ENCODE measurements at regions not wholly inside any gene's neighbourhood (a gene's known extent, or its start where the extent isn't known, plus 50 kb on each side); places are given as distances from the start of the nearest gene placed in this dataset.

DNA sequence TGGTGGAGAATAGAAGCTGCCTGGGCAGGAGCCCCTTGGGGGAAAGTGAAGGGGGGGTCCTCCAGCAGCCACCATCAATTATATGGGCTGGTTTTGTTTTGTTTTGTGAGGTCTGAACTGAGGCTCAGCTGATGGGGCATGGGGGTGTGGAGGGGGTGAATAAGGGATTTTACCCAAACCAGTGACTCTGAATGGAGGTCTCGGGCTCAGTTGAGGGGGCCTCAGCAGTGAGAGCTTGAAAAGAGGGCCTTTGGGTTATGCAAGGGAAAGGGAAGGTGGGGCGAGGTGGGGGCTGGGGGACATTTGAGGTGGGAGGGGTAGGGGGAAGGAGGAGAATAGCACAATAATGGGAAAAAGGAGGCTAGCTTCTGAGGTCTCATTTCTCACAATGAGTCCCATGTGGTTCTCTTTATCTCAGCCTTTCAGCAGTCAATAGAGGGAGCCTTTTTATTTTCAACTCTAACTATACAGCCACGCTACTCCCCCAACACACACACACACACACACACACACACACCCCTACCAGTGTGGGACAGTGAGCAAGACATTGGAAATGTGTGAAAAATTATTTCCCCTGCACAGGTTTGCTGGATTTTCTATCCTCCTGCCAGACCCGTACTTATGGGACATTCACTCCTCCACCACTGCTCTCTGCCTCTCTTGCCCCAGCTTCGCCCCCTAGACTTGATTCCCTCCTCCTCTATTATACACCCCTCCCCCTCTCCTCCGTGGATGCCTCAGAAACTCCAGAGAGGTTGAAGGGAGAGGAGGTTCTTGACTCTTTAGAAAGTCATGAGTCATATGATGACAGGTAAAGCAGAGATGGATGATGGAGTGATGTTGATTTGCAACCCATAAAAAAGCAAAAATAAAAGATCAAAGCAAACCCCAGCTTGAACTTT lies 96.0 kb downstream of the GTPBP8 start:
- WGBS, 2 experiments (ENCODE audit: low coverage in 1 of 2, low lambda C conversion rate in 2 of 2, missing lambda C conversion rate in 2 of 2): 59 to 65% methylated on average over 5 to 6 of the region's 6 CpGs
- no peak overlapping the region for H3K9ac ChIP-seq
- H3F3A ChIP-seq (ENCODE audit: insufficient read depth): peaks cover 6% of the 10 kb centered on the region; the same call in 1 of the 2 replicates
- no peak overlapping the region for H3K4me3 ChIP-seq
- DNase-seq: no peak
- H3K79me2 ChIP-seq (ENCODE audit: insufficient read depth): no peaks in the 10 kb centered on the region
- H3K27me3 ChIP-seq (replicated peaks; ENCODE audit: insufficient read depth): peaks cover 18% of the 10 kb centered on the region
- H4K20me1 ChIP-seq (ENCODE audit: insufficient read depth): no peaks in the 10 kb centered on the region
- no peaks in the 10 kb centered on the region for H3K9me3 ChIP-seq (ENCODE audit: low read depth)
- H3K27ac ChIP-seq: no peak overlapping the region
- no peak overlapping the region for H2AFZ ChIP-seq
- no peaks in the 10 kb centered on the region for H3K36me3 ChIP-seq (ENCODE audit: low read depth)
- H3K4me2 ChIP-seq (ENCODE audit: unreplicated experiment): no peak overlapping the region
- in situ Hi-C loops (cut with MboI): no loop called here
- H3K4me1 ChIP-seq (ENCODE audit: insufficient read depth): peaks cover 9% of the 10 kb centered on the region; the same call in 1 of the 2 replicates
- TF ChIP-seq EZH2 (IDR thresholded peaks at IDR 0.05; ENCODE audit: insufficient read depth, poor library complexity, severe bottlenecking) (no peak), EZH2phosphoT487 (IDR thresholded peaks at IDR 0.05; ENCODE audit: insufficient read depth, low read depth) (no peak)
- no peaks in the 10 kb centered on the region for H3K9me2 ChIP-seq (ENCODE audit: insufficient read depth)

DNA sequence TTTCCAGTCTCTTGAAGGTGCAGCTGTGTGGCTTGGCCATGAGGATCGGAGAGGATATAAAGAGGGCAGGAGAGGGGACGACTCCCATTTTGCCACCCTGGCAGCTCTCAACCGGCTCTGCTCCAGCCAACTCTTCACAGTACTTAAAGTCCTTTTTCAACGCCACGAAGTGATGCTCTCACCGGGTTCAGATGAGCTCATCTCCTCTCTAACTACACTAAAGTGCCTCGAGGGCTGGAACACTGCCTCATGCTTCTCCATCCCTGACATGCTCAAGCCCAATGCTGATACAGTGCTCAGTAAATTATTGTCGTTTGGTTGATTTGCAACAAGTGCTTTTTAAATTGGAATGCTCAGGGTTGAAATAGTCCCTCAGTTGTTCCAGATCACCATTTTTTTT lies 97.8 kb downstream of the GTPBP8 start:
- Histone ChIP-seq H2AFZ (no peak overlapping the region), H3K27me3 (replicated peaks; ENCODE audit: insufficient read depth) (peaks cover 20% of the 10 kb centered on the region), H3F3A (ENCODE audit: insufficient read depth) (peaks cover 6% of the 10 kb centered on the region; the same call in 1 of the 2 replicates), H4K20me1 (ENCODE audit: insufficient read depth) (no peaks in the 10 kb centered on the region), H3K79me2 (ENCODE audit: insufficient read depth) (no peaks in the 10 kb centered on the region), H3K9ac (no peak overlapping the region), H3K36me3 (ENCODE audit: low read depth) (no peaks in the 10 kb centered on the region), H3K4me3 (no peak overlapping the region), H3K4me1 (ENCODE audit: insufficient read depth) (peaks cover 9% of the 10 kb centered on the region; the same call in 1 of the 2 replicates), H3K4me2 (ENCODE audit: unreplicated experiment) (no peak overlapping the region), H3K9me3 (ENCODE audit: low read depth) (no peaks in the 10 kb centered on the region), H3K27ac (no peak overlapping the region), H3K9me2 (ENCODE audit: insufficient read depth) (no peaks in the 10 kb centered on the region)
- DNase-seq: no peak
- WGBS, 2 experiments (ENCODE audit: low coverage in 1 of 2, low lambda C conversion rate in 2 of 2, missing lambda C conversion rate in 2 of 2): 93 to 94% methylated on average over 8 of the region's 8 CpGs
- in situ Hi-C loops (cut with MboI): no loop called here
- TF ChIP-seq EZH2 (IDR thresholded peaks at IDR 0.05; ENCODE audit: insufficient read depth, poor library complexity, severe bottlenecking): no peak
- TF ChIP-seq EZH2phosphoT487 (IDR thresholded peaks at IDR 0.05; ENCODE audit: insufficient read depth, low read depth): no peak

GRCh38 chr3:113091417-113091816 lies 100.6 kb downstream of the GTPBP8 start:
- Histone ChIP-seq H3K4me3 (no peak overlapping the region), H3K9me3 (ENCODE audit: low read depth) (no peaks in the 10 kb centered on the region), H3K27ac (no peak overlapping the region), H3K27me3 (replicated peaks; ENCODE audit: insufficient read depth) (peaks cover 22% of the 10 kb centered on the region), H4K20me1 (ENCODE audit: insufficient read depth) (no peaks in the 10 kb centered on the region), H2AFZ (no peak overlapping the region), H3K9ac (no peak overlapping the region), H3K4me2 (ENCODE audit: unreplicated experiment) (no peak overlapping the region), H3K9me2 (ENCODE audit: insufficient read depth) (no peaks in the 10 kb centered on the region), H3K36me3 (ENCODE audit: low read depth) (no peaks in the 10 kb centered on the region), H3K4me1 (ENCODE audit: insufficient read depth) (no peaks in the 10 kb centered on the region), H3K79me2 (ENCODE audit: insufficient read depth) (no peaks in the 10 kb centered on the region), H3F3A (ENCODE audit: insufficient read depth) (no peaks in the 10 kb centered on the region)
- in situ Hi-C loops (cut with MboI): no loop called here
- TF ChIP-seq EZH2 (IDR thresholded peaks at IDR 0.05; ENCODE audit: insufficient read depth, poor library complexity, severe bottlenecking): no peak
- TF ChIP-seq EZH2phosphoT487 (IDR thresholded peaks at IDR 0.05; ENCODE audit: insufficient read depth, low read depth): no peak
- DNase-seq: no peak
- 85 to 100% methylated on average over 1 of the region's 1 CpG for WGBS, 2 experiments (ENCODE audit: low coverage in 1 of 2, low lambda C conversion rate in 2 of 2, missing lambda C conversion rate in 2 of 2)

GRCh38 chr3:113092746-113093145 lies 102.0 kb downstream of the GTPBP8 start:
- Histone ChIP-seq H4K20me1 (ENCODE audit: insufficient read depth) (no peaks in the 10 kb centered on the region), H3K36me3 (ENCODE audit: low read depth) (no peaks in the 10 kb centered on the region), H3K27me3 (replicated peaks; ENCODE audit: insufficient read depth) (peaks cover 22% of the 10 kb centered on the region), H3K27ac (no peak overlapping the region), H3K79me2 (ENCODE audit: insufficient read depth) (no peaks in the 10 kb centered on the region), H3K9ac (no peak overlapping the region), H3K4me1 (ENCODE audit: insufficient read depth) (peaks cover 10% of the 10 kb centered on the region), H3K9me3 (ENCODE audit: low read depth) (no peaks in the 10 kb centered on the region), H3K9me2 (ENCODE audit: insufficient read depth) (no peaks in the 10 kb centered on the region), H3F3A (ENCODE audit: insufficient read depth) (peaks cover 10% of the 10 kb centered on the region; the same call in 1 of the 2 replicates), H2AFZ (no peak overlapping the region), H3K4me2 (ENCODE audit: unreplicated experiment) (no peak overlapping the region), H3K4me3 (no peak overlapping the region)
- in situ Hi-C loops (cut with MboI): no loop called here
- DNase-seq: no peak
- TF ChIP-seq EZH2 (IDR thresholded peaks at IDR 0.05; ENCODE audit: insufficient read depth, poor library complexity, severe bottlenecking) (no peak), EZH2phosphoT487 (IDR thresholded peaks at IDR 0.05; ENCODE audit: insufficient read depth, low read depth) (no peak)
- 69 to 85% methylated on average over 3 of the region's 3 CpGs for WGBS, 2 experiments (ENCODE audit: low coverage in 1 of 2, low lambda C conversion rate in 2 of 2, missing lambda C conversion rate in 2 of 2)

Measured in GM23248 (cell line).